Testis (tissue), 2 donors: ENCODE measurements at regions not wholly inside any gene's neighbourhood (a gene's known extent, or its start where the extent isn't known, plus 50 kb on each side); places are given as distances from the start of the nearest gene placed in this dataset.

ENCODE experiments used
- DNase-seq: peaks from one replicate; pipeline ENCODE4 v3.0.0-alpha.2; 2019
- H3K27ac ChIP-seq, 2 donors: fragments of 200-600 bp; sonication (generic); one replicate each; pipeline ENCODE4 v1.5.1; 2019
- H3K27me3 ChIP-seq: fragments of 200-600 bp; sonication (generic); one replicate; pipeline ENCODE4 v1.5.1; 2019
- H3K36me3 ChIP-seq: fragments of 200-600 bp; sonication (generic); one replicate; pipeline ENCODE4 v1.5.1; 2017; ENCODE audit warnings: low read depth; ENCODE audit errors: missing control alignments
- H3K4me1 ChIP-seq: fragments of 200-600 bp; sonication (generic); one replicate; pipeline ENCODE4 v1.5.1; 2019
- H3K4me3 ChIP-seq, 2 donors: fragments of 200-600 bp; sonication (generic); one replicate each; pipeline ENCODE4 v1.5.1; 2017 to 2019
- H3K9me3 ChIP-seq: fragments of 200-600 bp; sonication (generic); one replicate; pipeline ENCODE4 v1.5.1; 2017
- CTCF ChIP-seq, 3 experiments: fragments of 450-650 bp in 2 of 3; fragments of 200-600 bp in 1 of 3; sonication (generic) in 1 of 3; IDR thresholded peaks; one replicate each; pipeline ENCODE4 v1.5.1; 2016 to 2019; ENCODE audit warnings: antibody characterized with exemption in 3 of 3, mild to moderate bottlenecking in 2 of 3, moderate library complexity in 1 of 3
- POLR2A ChIP-seq: fragments of 450-650 bp; IDR thresholded peaks from one replicate; pipeline ENCODE4 v1.6.1; 2017; ENCODE audit warnings: antibody characterized with exemption, mild to moderate bottlenecking, moderate library complexity
- WGBS, 2 donors: methylation state at CpG; one replicate each; pipeline ENCODE4 v1.1.5; 2018; 5-methylcytosine and 5-hydroxymethylcytosine counted together
- intact Hi-C: fragments of 100-400 bp; cut with DNase I; formaldehyde crosslinking; loops from one replicate; pipeline ENCODE4 v1.15.1; 2023; ENCODE audit warnings: low total_unique reads

GRCh38 chr6:164337925-164338397 is 923.4 kb downstream of the QKI start:
- WGBS, 2 donors: 75 to 81% methylated on average over 4 of the region's 4 CpGs
- intact Hi-C loops: no loop called here
- Histone ChIP-seq H3K27ac (no peak overlapping the region), H3K9me3 (no peaks in the 10 kb centered on the region), H3K4me1 (no peaks in the 10 kb centered on the region), H3K4me3 (peak overlapping the region; percentile 48 to 60), H3K27me3 (no peaks in the 10 kb centered on the region), H3K36me3 (no peaks in the 10 kb centered on the region)
- TF ChIP-seq CTCF (IDR thresholded peaks at IDR 0.05) (no peak), POLR2A (no peak)
- DNase-seq: no peak

GRCh38 chr6:164337024-164337924 is 922.8 kb downstream of the QKI start:
- peak overlapping the region; percentile 48 to 60 for H3K4me3 ChIP-seq
- WGBS, 2 donors: 77 to 87% methylated on average over 23 to 50 of the region's 50 CpGs
- intact Hi-C loops: no loop called here
- no peak overlapping the region for H3K27ac ChIP-seq
- H3K36me3 ChIP-seq: no peaks in the 10 kb centered on the region
- no peaks in the 10 kb centered on the region for H3K27me3 ChIP-seq
- DNase-seq: peak; percentile 39
- TF ChIP-seq POLR2A (no peak), CTCF (IDR thresholded peaks at IDR 0.05) (no peak)
- no peaks in the 10 kb centered on the region for H3K9me3 ChIP-seq
- no peaks in the 10 kb centered on the region for H3K4me1 ChIP-seq

GRCh38 chr6:164336455-164336854 is 921.9 kb downstream of the QKI start:
- DNase-seq: no peak
- H3K27ac ChIP-seq: no peak overlapping the region
- H3K9me3 ChIP-seq: no peaks in the 10 kb centered on the region
- TF ChIP-seq POLR2A (no peak), CTCF (IDR thresholded peaks at IDR 0.05) (no peak)
- WGBS, 2 donors: 54 to 77% methylated on average over 2 of the region's 2 CpGs
- H3K4me3 ChIP-seq: peak overlapping the region; percentile 48 to 60
- no peaks in the 10 kb centered on the region for H3K27me3 ChIP-seq
- H3K36me3 ChIP-seq: no peaks in the 10 kb centered on the region
- H3K4me1 ChIP-seq: no peaks in the 10 kb centered on the region
- intact Hi-C loops: no loop called here

- Histone ChIP-seq H3K4me1 (no peaks in the 10 kb centered on the region), H3K27ac (no peak overlapping the region), H3K9me3 (no peaks in the 10 kb centered on the region), H3K4me3 (no peak overlapping the region), H3K27me3 (no peaks in the 10 kb centered on the region), H3K36me3 (no peaks in the 10 kb centered on the region)
- 61 to 70% methylated on average over 2 of the region's 2 CpGs for WGBS, 2 donors
- no peak for DNase-seq
- intact Hi-C loops: no loop called here
- no peak for TF ChIP-seq CTCF (IDR thresholded peaks at IDR 0.05)
These were observed 916.5 kb downstream of the QKI start for GRCh38 chr6:164331026-164331425.

GRCh38 chr6:164325168-164325567 is 910.6 kb downstream of the QKI start:
- Histone ChIP-seq H3K4me3 (no peak overlapping the region), H3K27ac (no peak overlapping the region), H3K27me3 (no peaks in the 10 kb centered on the region), H3K4me1 (no peaks in the 10 kb centered on the region), H3K9me3 (no peaks in the 10 kb centered on the region), H3K36me3 (no peaks in the 10 kb centered on the region)
- TF ChIP-seq CTCF (IDR thresholded peaks at IDR 0.05) (no peak), POLR2A (no peak)
- WGBS, 2 donors: 95 to 100% methylated on average over 1 of the region's 1 CpG
- intact Hi-C loops: no loop called here
- DNase-seq: no peak
